Type B pancreatic cell (in vitro differentiated cells): ENCODE measurements at regions not wholly inside any gene's neighbourhood (a gene's known extent, or its start where the extent isn't known, plus 50 kb on each side); places are given as distances from the start of the nearest gene placed in this dataset.

Experiments
- DNase-seq: peaks from one replicate; pipeline ENCODE4 v3.0.0; 2021; ENCODE audit warnings: mixed read lengths; ENCODE audit not compliant: unreplicated experiment; ENCODE audit errors: extremely low spot score
- H3K27ac Mint-ChIP-seq: 2 replicates; pipeline ENCODE4 v1.8.0; 2021; ENCODE audit warnings: mild to moderate bottlenecking, mixed read lengths
- H3K27me3 Mint-ChIP-seq: 2 replicates; pipeline ENCODE4 v1.8.0; 2021; ENCODE audit warnings: mixed read lengths
- H3K36me3 Mint-ChIP-seq: 2 replicates; pipeline ENCODE4 v1.8.0; 2021; ENCODE audit warnings: mixed read lengths
- H3K4me1 Mint-ChIP-seq: one replicate; pipeline ENCODE4 v1.8.0; 2021; ENCODE audit warnings: mixed read lengths; ENCODE audit not compliant: unreplicated experiment
- H3K4me3 Mint-ChIP-seq: 2 replicates; pipeline ENCODE4 v1.8.0; 2021; ENCODE audit warnings: mild to moderate bottlenecking, mixed read lengths
- H3K9me3 Mint-ChIP-seq: 2 replicates; pipeline ENCODE4 v1.8.0; 2021; ENCODE audit warnings: mixed read lengths
- TF ChIP-seq, protein P1 (sequence below): fragments of 200-600 bp; sonication (generic); conservative IDR thresholded peaks from 2 replicates; pipeline ENCODE4 v1.5.0; 2021; ENCODE audit warnings: antibody characterized with exemption, mild to moderate bottlenecking

DNA sequence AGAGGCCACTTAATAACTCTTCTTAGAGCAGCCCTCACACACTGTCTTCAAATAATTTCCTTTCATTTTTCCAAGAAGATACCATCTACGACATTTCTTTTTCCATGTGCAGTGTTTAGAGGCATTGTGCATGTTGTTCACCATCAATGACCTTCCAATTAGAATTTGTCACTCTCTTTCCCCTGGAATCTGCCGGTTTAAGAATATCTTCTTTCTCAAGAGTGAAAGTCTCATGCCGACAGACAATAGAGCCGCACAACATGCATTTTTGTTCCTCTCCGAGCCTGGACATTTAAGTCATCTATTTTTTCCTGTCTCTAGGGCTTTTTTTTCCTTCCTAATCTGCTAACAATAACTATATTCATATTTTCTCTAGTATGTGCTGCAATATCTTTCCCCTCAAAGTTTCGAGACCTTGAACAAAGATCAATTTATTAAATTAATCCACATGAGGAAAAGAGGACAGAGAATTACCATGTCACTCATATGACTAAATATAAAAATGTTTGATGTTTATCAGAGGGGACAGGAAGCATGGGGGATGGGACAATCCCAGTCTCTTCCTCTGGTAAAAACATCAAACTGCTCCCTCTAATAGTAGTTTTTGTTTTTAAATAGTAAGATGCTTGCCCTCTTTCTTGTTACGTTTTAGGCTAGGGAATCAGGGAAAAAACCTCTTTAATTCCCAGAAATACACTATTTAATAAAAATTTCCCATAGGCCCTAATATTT is 893.4 kb downstream of the C6orf118 start:
- Mint-ChIP-seq H3K4me3 (peak overlapping the region; percentile 11), H3K4me1 (peaks cover 9% of the 10 kb centered on the region), H3K36me3 (no peaks in the 10 kb centered on the region), H3K27me3 (no peaks in the 10 kb centered on the region), H3K27ac (no peak overlapping the region), H3K9me3 (no peaks in the 10 kb centered on the region)
- DNase-seq = no peak
- TF ChIP-seq, protein P1, sequence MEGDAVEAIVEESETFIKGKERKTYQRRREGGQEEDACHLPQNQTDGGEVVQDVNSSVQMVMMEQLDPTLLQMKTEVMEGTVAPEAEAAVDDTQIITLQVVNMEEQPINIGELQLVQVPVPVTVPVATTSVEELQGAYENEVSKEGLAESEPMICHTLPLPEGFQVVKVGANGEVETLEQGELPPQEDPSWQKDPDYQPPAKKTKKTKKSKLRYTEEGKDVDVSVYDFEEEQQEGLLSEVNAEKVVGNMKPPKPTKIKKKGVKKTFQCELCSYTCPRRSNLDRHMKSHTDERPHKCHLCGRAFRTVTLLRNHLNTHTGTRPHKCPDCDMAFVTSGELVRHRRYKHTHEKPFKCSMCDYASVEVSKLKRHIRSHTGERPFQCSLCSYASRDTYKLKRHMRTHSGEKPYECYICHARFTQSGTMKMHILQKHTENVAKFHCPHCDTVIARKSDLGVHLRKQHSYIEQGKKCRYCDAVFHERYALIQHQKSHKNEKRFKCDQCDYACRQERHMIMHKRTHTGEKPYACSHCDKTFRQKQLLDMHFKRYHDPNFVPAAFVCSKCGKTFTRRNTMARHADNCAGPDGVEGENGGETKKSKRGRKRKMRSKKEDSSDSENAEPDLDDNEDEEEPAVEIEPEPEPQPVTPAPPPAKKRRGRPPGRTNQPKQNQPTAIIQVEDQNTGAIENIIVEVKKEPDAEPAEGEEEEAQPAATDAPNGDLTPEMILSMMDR = no peak

DNA sequence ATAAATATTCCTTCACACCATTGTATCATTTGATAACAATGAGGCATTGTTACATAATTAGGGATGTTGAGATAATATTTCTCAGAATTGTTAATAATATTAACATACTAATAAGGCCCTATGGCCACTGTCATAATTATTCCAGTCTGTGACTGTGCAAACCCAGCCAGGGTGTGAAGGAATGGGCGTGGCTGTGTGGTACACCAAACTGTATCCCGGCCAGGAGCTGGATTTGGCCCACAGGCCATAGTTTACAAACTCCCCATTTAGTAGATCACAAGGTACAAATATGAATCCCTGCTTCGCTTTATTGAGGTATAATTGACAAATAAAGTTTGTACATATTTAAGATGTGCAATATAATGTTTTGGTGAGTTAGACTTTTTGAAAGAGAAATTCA is 894.7 kb downstream of the C6orf118 start:
- no peaks in the 10 kb centered on the region for H3K36me3 Mint-ChIP-seq
- no peak overlapping the region for H3K27ac Mint-ChIP-seq
- DNase-seq = no peak
- H3K9me3 Mint-ChIP-seq = no peaks in the 10 kb centered on the region
- TF ChIP-seq, protein P1 = no peak
- H3K4me3 Mint-ChIP-seq = no peak overlapping the region
- H3K4me1 Mint-ChIP-seq = peaks cover 9% of the 10 kb centered on the region
- H3K27me3 Mint-ChIP-seq = no peaks in the 10 kb centered on the region

DNA sequence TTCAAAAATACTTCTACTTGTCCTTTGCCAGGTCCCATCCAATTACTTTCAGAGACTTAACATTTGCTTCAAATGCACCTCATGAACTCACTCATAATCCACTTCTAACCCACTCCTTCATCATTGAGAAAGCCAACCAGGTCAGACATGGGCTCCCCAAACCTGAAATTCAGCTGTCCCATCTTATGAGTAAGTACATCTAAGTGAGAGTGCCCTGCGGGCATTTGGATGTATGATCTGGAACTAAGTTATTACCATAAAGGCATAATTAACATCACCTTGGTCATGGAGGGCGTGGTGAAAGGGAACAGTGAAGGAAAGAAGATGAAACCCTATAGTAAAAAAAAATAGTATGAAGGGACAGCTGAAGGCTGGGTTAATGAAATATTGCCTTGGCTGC is 896.8 kb downstream of the C6orf118 start:
- DNase-seq = no peak
- Mint-ChIP-seq H3K27me3 (no peaks in the 10 kb centered on the region), H3K27ac (no peak overlapping the region), H3K4me1 (peaks cover 9% of the 10 kb centered on the region), H3K36me3 (no peaks in the 10 kb centered on the region), H3K4me3 (no peak overlapping the region), H3K9me3 (no peaks in the 10 kb centered on the region)
- TF ChIP-seq, protein P1 = no peak

DNA sequence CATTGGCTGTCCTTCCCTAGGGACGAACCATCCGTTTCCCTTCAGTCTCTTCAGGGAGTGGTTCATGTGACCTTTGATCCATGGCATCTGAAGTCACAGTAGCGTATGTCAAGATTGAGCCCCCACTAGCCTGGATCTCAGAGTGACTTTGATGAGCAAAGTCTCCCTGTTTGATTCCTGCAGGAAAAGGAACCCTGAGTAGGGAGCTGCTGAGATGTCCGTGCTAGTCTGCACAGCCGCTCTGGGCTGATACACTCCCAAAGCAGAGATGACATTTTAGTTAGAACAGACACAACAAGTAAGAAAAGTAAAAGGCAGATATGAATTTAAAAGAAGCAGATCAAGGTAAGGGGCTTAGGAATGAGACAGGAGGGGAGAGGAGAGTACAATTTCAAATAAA is 899.4 kb downstream of the C6orf118 start:
- TF ChIP-seq, protein P1 = no peak
- no peak overlapping the region for H3K27ac Mint-ChIP-seq
- H3K4me3 Mint-ChIP-seq = no peak overlapping the region
- H3K9me3 Mint-ChIP-seq = no peaks in the 10 kb centered on the region
- no peaks in the 10 kb centered on the region for H3K27me3 Mint-ChIP-seq
- H3K4me1 Mint-ChIP-seq = no peaks in the 10 kb centered on the region
- no peaks in the 10 kb centered on the region for H3K36me3 Mint-ChIP-seq
- DNase-seq = no peak

DNA sequence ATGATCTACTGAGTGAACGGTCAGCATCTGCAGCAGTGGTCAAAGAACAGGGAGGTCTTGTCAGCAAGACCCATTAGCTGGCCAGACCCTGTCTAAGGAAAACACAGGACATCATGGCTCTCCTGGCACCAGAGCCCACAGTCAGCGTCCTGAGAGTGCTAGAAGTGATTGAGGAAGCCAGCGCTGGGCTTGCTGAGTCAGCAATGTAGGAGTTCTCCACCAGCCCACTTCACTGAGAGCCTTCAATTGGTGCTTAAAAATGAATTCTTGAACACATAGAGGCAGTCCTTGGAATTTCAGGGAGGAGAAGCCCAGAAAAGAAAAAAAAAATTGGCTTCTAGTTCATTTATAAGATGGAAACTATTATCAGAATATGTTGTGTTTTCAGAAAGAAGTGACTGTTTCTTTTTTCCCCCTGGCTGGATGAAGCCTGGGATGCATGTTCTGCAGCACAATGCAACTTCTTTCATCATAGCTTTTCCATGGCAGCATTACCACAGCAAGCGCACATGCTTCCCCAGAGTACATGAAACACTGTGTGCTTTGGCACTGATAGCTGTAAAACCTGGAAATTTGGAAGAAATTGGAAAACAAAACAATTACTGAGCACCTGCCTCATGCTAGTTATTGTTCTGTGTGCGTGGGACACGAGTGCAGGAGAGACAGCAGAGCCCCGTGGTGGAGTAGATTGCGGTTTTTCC is 899.9 kb downstream of the C6orf118 start:
- no peaks in the 10 kb centered on the region for H3K4me1 Mint-ChIP-seq
- no peaks in the 10 kb centered on the region for H3K9me3 Mint-ChIP-seq
- H3K27ac Mint-ChIP-seq = no peak overlapping the region
- no peaks in the 10 kb centered on the region for H3K27me3 Mint-ChIP-seq
- H3K4me3 Mint-ChIP-seq = no peak overlapping the region
- TF ChIP-seq, protein P1 = no peak
- H3K36me3 Mint-ChIP-seq = no peaks in the 10 kb centered on the region
- DNase-seq = no peak
